ENCODE measurements at regions not wholly inside any gene's neighbourhood (a gene's known extent, or its start where the extent isn't known, plus 50 kb on each side); places are given as distances from the start of the nearest gene placed in this dataset.

- DNase-seq: no peak
Observed at GRCh38 chr7:84482476-84482875, 287.9 kb upstream of the SEMA3A start.

- no peak for DNase-seq
Observed at GRCh38 chr7:84479059-84479458, 284.5 kb upstream of the SEMA3A start.

- DNase-seq: no peak
Observed at GRCh38 chr7:84477786-84478478, 283.3 kb upstream of the SEMA3A start.

- DNase-seq: no peak
Observed at GRCh38 chr7:84474436-84474835, 279.8 kb upstream of the SEMA3A start.

DNA sequence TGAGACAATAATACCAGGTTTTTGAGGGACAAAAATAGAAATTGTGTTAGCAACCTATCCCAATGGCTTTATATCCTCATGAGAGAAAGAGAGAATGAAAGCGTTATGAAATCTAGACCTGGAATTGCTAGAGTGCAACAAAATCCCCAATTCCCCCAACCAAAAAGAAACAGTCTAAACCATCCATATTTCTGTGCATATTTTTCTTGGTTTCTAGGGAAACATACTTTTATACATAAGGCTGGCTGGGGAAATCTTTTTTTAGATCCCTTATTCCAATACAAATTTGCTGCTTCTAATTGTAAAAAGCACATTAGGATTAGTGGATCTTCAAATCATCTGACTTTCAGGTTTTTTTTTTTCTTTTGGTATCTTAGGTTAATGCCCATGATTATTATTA lies 277.0 kb upstream of the SEMA3A start:
- no peak for DNase-seq

DNA sequence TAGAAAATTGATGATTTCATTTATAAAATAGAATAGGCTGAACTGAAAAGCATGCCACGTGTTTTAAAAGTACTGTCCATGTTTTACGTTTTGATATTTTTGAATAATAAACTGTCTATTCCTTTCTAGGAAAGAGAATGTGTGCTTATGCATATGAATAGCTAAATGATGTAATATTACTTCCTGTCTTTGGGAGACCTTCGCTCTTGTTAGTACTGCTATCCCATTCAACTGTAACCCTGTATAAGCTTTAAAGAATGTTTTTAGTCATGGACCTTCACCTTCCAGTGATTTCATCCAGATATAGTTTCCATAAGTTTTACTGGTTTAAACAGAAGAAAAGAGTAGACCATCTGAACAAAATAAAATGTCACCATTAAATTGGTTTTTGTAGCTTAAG lies 274.4 kb upstream of the SEMA3A start:
- DNase-seq: no peak

GRCh38 chr7:84462259-84462658 lies 267.7 kb upstream of the SEMA3A start:
- no peak for DNase-seq

GRCh38 chr7:84461093-84461492 lies 266.5 kb upstream of the SEMA3A start:
- no peak for DNase-seq

DNA sequence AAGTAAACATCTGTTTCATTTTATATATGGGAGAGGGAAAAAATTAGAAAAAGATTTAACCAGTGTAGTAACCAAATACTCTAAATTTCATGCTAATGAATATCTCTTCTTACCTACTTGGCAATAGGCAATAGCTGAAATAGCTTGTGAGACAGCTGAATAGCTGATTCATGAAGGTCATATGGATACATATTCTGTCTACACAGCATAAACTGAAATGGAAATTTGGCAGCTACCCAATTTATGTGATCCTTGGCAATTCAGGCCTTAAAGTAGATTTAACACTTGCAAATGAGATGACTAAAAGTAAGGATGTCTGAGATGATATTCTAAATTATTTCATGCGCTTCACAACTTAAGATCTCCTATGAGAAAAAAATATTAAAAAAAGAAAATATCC lies 261.2 kb upstream of the SEMA3A start:
- DNase-seq: no peak

DNA sequence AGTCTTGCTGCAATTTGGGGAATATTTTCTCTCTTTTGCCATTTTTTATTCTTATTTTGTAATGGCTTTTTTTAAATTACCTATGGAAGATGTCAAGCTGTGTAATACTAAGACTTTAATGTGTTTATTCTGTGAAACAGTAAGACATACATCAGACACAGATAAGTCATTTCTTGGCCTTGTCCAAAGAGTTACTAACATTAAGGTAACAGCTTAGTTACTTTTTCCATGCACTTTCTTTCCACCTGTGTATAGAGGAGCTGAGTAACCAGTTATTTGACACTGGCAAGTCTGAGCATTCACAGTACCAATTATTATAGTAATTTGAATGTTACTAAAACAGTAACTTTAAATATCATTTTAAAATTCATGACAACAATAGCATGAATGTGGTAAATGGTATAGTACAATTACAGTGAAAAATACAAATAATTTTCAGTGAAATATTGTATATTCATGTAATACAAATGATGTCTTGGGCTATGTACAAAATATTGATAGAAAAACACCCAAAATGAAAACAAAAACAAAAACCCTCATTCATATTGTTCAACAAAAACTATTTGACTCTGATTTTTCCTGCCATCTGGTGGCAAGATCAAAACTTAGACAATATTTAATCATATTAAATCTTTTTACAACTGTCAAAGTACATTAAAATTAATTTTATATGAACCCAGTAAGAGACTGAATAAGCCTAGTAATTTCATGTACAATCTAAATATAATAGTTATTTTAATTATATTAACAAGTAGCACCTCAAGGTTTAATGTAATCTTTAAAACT lies 259.8 kb upstream of the SEMA3A start:
- DNase-seq: no peak

DNA sequence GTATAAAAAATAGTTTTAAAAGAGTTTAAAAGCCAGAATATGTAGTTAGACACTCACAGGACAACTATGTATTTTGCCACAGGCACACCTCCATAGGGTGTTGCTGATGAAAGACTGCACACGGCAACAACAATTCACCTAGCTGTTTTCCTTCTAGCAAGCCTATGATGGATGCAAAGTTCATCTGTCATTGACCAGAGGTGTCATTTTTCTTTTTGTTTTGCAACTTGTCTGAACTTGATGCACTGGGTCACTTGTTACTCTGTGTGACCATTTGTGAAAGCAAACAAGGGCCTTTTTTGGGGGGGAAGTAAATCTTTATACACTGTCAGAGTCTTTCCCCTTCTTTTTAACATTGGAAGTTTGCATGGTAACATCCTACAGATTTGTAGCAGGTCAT lies 258.0 kb upstream of the SEMA3A start:
- DNase-seq: no peak

DNA sequence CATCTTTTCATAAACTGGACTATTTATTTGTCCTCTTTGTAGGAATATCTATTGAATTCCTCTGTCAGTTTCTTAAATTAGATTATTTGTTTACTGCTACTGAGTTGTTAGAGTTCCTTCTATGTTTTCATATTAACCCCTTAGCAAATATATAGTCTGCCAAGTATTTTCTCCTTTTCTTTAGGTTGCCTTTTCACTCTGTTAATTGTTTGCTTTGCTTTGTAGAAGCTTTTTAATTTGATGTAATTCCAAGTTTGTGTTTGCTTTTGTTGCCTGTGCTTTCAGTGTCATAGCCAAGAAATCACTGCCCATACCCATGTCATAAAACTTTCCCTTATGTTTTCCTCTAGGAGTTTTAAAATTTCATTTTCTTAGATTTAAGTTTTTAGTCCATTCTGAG lies 256.2 kb upstream of the SEMA3A start:
- DNase-seq: no peak

DNA sequence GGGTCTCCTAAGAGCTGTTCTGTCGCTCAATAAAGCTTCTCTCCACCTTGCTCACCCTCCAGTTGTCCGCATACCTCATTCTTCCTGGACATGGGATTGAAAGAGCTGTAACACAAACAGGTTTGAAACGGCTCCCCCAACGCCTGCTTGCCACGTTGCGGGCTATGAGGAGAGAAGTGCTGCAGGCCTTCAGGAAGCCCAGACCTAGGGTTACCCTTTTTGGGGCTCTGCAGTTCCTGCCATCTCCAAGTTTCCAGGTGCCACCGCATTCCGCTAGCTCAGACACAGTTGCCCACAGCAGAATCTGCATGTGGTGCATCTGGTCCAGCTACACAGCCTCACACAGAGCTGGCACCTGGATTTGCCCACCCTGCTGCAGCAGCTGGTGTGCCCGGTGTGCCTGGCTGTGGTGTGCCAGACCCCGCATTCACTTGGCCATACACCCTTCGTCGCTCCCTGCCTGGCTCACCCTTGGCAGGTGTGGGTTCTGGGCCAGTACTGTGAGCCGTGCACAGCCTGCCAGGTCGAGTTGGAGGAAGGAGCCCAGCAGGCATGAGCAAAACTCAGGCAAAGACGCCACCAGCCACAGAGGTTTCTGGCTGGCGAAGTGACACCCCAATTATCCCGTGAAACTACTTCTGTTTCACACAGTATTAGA lies 253.2 kb upstream of the SEMA3A start:
- DNase-seq: no peak

DNA sequence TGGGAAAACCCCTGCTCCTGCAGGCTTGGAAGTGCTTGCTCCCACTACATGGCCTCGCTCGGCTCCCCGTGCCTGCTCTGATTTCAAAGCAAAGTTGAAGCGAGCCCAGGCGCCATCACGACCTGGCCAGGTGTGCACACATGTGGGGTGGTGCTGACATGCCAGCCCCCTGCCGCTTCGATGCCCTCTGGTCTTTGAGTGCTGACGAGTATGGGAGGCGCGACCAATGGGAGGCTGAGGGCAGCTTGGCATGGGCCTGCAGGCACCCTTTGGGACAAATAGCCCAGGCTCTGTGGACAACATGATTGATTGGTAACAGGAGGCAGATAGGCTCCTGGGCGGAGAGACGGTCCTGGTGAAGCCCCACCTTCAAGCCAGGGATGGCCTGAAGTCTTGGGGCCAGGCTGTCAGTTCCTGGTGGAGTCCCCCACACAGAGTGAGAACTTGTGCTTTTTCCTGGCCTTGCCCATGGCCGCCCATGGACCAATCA lies 252.4 kb upstream of the SEMA3A start:
- no peak for DNase-seq

DNA sequence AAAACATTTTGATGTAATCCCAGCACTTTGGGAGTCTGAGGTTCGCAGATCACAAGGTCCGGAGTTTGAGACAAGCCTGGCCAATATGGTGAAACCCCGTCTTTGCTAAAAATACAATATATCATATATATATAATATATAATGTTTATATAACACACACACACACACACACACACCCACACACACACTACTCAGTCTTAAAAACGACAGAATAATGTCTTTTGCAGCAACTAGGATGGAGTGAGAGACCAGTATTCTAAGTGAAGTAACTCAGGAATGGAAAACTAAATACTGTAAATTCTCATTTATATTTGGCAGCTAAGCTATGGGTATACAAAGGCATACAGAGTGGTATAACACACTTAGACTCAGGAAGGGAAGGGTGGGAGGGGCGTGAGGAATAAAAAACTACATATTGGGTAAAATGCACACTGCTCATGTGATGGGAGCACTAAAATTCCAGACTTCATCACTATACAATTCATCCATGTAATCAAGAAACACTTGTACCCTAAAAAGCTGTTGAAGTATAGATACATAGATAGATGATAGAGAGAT lies 231.2 kb upstream of the SEMA3A start:
- DNase-seq: no peak

- no peak for DNase-seq
Observed at GRCh38 chr7:84422790-84423189, 228.2 kb upstream of the SEMA3A start.

DNA sequence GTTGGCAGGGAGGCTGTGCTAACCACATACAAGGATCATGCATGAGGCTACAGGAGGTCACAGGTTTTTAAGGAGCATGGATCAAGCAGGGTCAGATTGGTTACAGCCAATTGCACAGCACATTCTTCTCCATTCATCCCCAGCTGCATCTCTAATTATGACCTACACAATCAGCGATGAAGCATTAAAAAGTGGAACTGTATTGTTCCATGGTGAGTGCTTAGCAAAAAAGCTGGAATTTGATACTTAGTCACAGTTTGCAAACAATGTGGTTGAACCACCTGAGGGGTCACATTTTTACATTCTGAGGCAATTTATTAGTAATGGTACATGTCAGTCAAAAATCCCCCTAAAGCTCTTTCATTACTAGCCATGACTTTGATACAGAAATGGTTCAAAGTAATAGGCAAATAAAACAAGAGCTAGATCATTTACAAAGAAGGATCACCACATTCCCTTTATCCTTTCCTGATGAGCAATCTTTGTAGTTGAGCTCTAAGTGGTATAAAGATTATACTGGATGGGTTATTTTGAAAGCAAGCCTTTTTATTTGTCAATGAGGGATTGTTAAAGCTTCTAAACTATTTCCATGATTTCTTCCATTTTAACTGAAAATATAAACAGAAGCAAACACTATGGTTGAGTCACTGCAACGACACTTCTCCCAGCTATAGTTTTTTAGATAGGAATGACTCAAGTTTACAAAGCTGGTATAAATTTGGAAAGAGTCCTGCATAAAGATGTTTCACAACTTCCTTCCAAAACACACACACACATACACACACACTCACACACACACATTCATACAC lies 217.8 kb upstream of the SEMA3A start:
- DNase-seq: no peak

DNA sequence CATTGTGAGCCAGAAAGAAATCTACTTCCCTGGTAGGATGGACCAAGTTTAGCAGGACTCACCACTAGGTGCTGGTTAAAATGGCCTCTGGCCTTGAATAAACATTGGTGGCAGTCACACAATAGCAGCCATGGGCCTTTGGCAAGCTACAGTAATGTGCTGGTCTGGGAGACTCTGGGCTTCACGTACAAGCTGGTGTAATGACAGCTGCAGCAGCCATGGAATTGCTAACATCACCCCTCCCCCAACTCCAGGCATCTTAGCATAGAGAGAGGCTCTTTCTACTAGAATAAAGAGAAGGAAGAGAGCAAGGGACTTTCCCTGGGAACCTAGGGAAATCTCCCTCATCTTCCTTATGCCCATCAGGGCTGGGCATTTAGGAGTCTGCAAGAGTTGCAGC lies 205.1 kb upstream of the SEMA3A start:
- DNase-seq: no peak

DNA sequence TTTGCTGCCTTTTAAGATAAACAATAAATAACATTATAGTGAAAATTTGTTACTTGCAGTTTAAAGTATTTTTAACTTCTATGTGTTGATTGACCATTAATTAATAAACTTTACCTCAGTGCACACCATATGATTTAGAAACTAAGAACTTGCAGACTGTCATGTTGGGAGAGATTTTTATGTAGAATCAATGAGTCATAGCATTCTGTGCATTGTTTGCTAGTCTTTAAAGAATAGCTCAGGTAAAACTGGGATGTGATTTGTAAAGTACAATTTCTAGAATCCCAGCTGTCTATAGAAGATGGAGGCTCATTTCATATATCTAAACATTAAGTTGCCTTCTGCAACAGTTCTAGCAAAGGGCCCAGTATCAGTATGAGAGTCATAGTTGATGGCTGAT lies 199.6 kb upstream of the SEMA3A start:
- no peak for DNase-seq

- no peak for DNase-seq
Observed at GRCh38 chr7:84393786-84394185, 199.2 kb upstream of the SEMA3A start.

DNA sequence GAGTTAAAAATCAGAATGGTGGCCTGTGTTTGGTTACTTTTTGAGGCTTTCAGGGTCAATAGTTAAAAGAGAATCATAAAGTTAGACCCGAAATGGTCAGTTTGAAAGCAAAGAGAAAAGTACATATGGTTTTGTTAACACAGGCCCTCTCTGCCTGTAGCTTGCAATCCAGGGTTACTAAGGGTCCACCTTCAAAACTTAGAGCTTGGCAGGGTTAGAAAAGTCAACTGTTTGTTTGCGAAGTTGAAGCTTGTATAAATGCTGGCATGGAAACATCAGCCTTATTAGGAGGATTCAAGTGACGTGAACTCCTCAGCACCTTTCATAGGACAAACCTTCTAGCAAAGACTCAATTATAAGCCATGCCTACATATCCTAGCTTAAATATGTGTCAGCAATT lies 196.3 kb upstream of the SEMA3A start:
- DNase-seq: no peak

- DNase-seq: no peak
Observed at GRCh38 chr7:84389242-84389641, 194.7 kb upstream of the SEMA3A start.
